PFSK-1 (cell line): ENCODE measurements at regions not wholly inside any gene's neighbourhood (a gene's known extent, or its start where the extent isn't known, plus 50 kb on each side); places are given as distances from the start of the nearest gene placed in this dataset.

Source experiments
- FOXP2 ChIP-seq: optimal IDR thresholded peaks from 2 replicates; pipeline ENCODE3; 2011; ENCODE audit warnings: borderline replicate concordance, control low read depth, inconsistent platforms; ENCODE audit not compliant: insufficient read depth; ENCODE audit errors: extremely low read length, extremely low read depth
- POLR2AphosphoS5 ChIP-seq: IDR thresholded peaks from 2 replicates; pipeline ENCODE4 v1.6.1; 2012; ENCODE audit warnings: low read depth, mild to moderate bottlenecking, control low read depth, low read length, moderate library complexity
- SIN3A ChIP-seq: IDR thresholded peaks from 2 replicates; pipeline ENCODE4 v1.6.1; 2012; ENCODE audit warnings: mild to moderate bottlenecking, low read length, moderate library complexity, borderline replicate concordance; ENCODE audit not compliant: insufficient read depth
- TAF1 ChIP-seq: IDR thresholded peaks from 2 replicates; pipeline ENCODE4 v1.6.1; 2012; ENCODE audit warnings: low read length, control low read depth, borderline replicate concordance; ENCODE audit not compliant: insufficient read depth
- TF ChIP-seq, protein P1 (sequence below), 2 experiments: IDR thresholded peaks; 2 replicates each; pipeline versions ENCODE4 v1.6.1 to v1.8.0; 2011 to 2012; ENCODE audit warnings: low read depth in 2 of 2, low read length in 2 of 2, control low read depth in 1 of 2, inconsistent platforms in 1 of 2, mild to moderate bottlenecking in 1 of 2, moderate library complexity in 1 of 2; ENCODE audit not compliant: insufficient read depth in 1 of 2

- no peak for TF ChIP-seq TAF1
- TF ChIP-seq POLR2AphosphoS5 = no peak
- TF ChIP-seq, protein P1, sequence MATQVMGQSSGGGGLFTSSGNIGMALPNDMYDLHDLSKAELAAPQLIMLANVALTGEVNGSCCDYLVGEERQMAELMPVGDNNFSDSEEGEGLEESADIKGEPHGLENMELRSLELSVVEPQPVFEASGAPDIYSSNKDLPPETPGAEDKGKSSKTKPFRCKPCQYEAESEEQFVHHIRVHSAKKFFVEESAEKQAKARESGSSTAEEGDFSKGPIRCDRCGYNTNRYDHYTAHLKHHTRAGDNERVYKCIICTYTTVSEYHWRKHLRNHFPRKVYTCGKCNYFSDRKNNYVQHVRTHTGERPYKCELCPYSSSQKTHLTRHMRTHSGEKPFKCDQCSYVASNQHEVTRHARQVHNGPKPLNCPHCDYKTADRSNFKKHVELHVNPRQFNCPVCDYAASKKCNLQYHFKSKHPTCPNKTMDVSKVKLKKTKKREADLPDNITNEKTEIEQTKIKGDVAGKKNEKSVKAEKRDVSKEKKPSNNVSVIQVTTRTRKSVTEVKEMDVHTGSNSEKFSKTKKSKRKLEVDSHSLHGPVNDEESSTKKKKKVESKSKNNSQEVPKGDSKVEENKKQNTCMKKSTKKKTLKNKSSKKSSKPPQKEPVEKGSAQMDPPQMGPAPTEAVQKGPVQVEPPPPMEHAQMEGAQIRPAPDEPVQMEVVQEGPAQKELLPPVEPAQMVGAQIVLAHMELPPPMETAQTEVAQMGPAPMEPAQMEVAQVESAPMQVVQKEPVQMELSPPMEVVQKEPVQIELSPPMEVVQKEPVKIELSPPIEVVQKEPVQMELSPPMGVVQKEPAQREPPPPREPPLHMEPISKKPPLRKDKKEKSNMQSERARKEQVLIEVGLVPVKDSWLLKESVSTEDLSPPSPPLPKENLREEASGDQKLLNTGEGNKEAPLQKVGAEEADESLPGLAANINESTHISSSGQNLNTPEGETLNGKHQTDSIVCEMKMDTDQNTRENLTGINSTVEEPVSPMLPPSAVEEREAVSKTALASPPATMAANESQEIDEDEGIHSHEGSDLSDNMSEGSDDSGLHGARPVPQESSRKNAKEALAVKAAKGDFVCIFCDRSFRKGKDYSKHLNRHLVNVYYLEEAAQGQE (IDR thresholded peaks at IDR 0.05; ENCODE audit: insufficient read depth in 1 of 2, low read depth in 2 of 2, low read length in 2 of 2) = no peak
- TF ChIP-seq SIN3A = no peak
- no peak for TF ChIP-seq FOXP2
Observed at GRCh38 chr3:109563149-109563548, 225.8 kb upstream of the DPPA4 start.
